Activated CD8-positive, alpha-beta memory T cell treated with anti-CD3 and anti-CD28 coated beads, Interleukin-2, amount 10 ng/mL, durations not matched to agents 7 days and 5 days (primary cell): ENCODE measurements at regions not wholly inside any gene's neighbourhood (a gene's known extent, or its start where the extent isn't known, plus 50 kb on each side); places are given as distances from the start of the nearest gene placed in this dataset.

Source experiments
- ATAC-seq: fragments of 150-1000 bp; cut with Tn5 transposase; one replicate; pipeline ENCODE4 v1.10.0; 2021; ENCODE audit warnings: moderate library complexity
- CTCF ChIA-PET: fragments of 350-600 bp; sonication (Branson Sonifier 250); formaldehyde crosslinking; loops from one replicate; lab custom pipeline; 2021; ENCODE audit warnings: antibody characterized with exemption; lab: Charles Lee
- DNase-seq: peaks from one replicate; pipeline ENCODE4 v3.0.0-alpha.2; 2020
- H3K27ac Mint-ChIP-seq: one replicate; pipeline ENCODE4 v1.8.0; 2021; ENCODE audit warnings: mild to moderate bottlenecking, mixed read lengths
- H3K27me3 Mint-ChIP-seq: one replicate; pipeline ENCODE4 v1.8.0; 2021; ENCODE audit warnings: mixed read lengths
- H3K36me3 Mint-ChIP-seq: one replicate; pipeline ENCODE4 v1.8.0; 2021; ENCODE audit warnings: mild to moderate bottlenecking, mixed read lengths
- H3K4me1 Mint-ChIP-seq: one replicate; pipeline ENCODE4 v1.8.0; 2021; ENCODE audit warnings: mixed read lengths
- H3K4me3 Mint-ChIP-seq: one replicate; pipeline ENCODE4 v1.8.0; 2021; ENCODE audit warnings: mild to moderate bottlenecking, moderate library complexity, mixed read lengths
- H3K9me3 Mint-ChIP-seq: one replicate; pipeline ENCODE4 v1.8.0; 2022; ENCODE audit warnings: low read depth, mixed read lengths

GRCh38 chr4:3683744-3684421, 82.3 kb upstream of the ADRA2C start:
- H3K36me3 Mint-ChIP-seq, result no peaks in the 10 kb centered on the region
- H3K4me3 Mint-ChIP-seq, result no peak overlapping the region
- no peaks in the 10 kb centered on the region for H3K27me3 Mint-ChIP-seq
- ATAC-seq (no peak), DNase-seq (no peak)
- H3K4me1 Mint-ChIP-seq, result no peaks in the 10 kb centered on the region
- no peaks in the 10 kb centered on the region for H3K9me3 Mint-ChIP-seq
- CTCF ChIA-PET, result no interaction called here
- H3K27ac Mint-ChIP-seq, result no peak overlapping the region

- no peak overlapping the region for H3K4me3 Mint-ChIP-seq
- DNase-seq (no peak), ATAC-seq (no peak)
- no peaks in the 10 kb centered on the region for H3K4me1 Mint-ChIP-seq
- no peaks in the 10 kb centered on the region for H3K27me3 Mint-ChIP-seq
- CTCF ChIA-PET, result no interaction called here
- H3K27ac Mint-ChIP-seq, result no peak overlapping the region
- no peaks in the 10 kb centered on the region for H3K9me3 Mint-ChIP-seq
- no peaks in the 10 kb centered on the region for H3K36me3 Mint-ChIP-seq
Observed at GRCh38 chr4:3683077-3683743, 83.0 kb upstream of the ADRA2C start.

- H3K27ac Mint-ChIP-seq, result no peak overlapping the region
- no peaks in the 10 kb centered on the region for H3K9me3 Mint-ChIP-seq
- no peak for DNase-seq
- no peak overlapping the region for H3K4me3 Mint-ChIP-seq
- H3K4me1 Mint-ChIP-seq, result no peaks in the 10 kb centered on the region
- no peak for ATAC-seq
- CTCF ChIA-PET, result no interaction called here
- no peaks in the 10 kb centered on the region for H3K27me3 Mint-ChIP-seq
- no peaks in the 10 kb centered on the region for H3K36me3 Mint-ChIP-seq
Observed at GRCh38 chr4:3682236-3683076, 83.7 kb upstream of the ADRA2C start.

GRCh38 chr4:3681191-3681590, 85.0 kb upstream of the ADRA2C start:
- Mint-ChIP-seq H3K9me3 (no peaks in the 10 kb centered on the region), H3K4me3 (no peak overlapping the region), H3K27me3 (no peaks in the 10 kb centered on the region), H3K4me1 (no peaks in the 10 kb centered on the region), H3K27ac (no peak overlapping the region), H3K36me3 (no peaks in the 10 kb centered on the region)
- CTCF ChIA-PET, result no interaction called here
- ATAC-seq, result no peak
- no peak for DNase-seq

DNA sequence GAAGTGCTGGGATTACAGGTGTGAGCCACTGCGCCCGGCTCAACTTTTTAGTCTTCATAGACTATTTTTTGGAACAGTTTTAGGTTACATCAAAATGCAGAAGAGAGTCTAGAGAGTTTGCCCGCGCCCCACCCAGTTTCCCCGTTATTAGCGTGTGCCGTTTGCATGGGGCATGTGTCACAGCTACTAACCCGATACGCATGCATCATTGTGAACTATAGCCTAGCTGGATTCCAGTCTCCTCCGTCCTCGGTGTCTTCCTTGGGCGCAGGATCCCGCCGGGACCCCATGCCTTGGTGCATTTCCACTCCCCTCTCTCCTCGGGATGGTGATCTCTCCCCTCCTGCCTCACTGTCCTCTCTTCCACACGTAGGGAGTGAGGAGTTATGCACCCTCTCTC, 85.5 kb upstream of the ADRA2C start:
- Mint-ChIP-seq H3K27ac (no peak overlapping the region), H3K4me1 (no peaks in the 10 kb centered on the region), H3K9me3 (no peaks in the 10 kb centered on the region), H3K27me3 (no peaks in the 10 kb centered on the region), H3K4me3 (no peak overlapping the region), H3K36me3 (no peaks in the 10 kb centered on the region)
- ATAC-seq (no peak), DNase-seq (no peak)
- CTCF ChIA-PET, result no interaction called here

DNA sequence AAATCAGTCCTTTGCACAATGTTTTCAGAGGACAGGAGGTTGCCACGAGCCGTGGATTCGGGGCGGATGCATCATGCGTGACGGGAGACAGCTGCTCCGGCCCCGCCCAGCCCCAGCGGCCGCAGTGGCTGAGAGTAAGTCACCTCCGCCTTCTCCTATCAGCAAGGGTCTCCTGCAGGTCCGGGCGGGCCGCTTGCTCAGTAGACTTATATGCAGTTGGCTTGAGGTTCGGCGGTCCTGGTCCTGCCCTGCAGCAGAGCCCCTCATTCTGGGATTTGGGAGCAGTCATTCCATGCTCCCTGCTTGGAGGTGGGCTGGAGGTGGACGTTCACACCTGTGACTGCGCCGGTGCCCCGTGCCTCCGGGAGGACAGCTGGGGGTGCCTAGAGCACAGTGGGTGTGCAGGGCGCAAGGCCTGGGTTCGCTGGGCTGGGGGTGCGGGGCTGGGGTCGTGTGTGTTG, 86.3 kb upstream of the ADRA2C start:
- Mint-ChIP-seq H3K4me1 (no peaks in the 10 kb centered on the region), H3K36me3 (no peaks in the 10 kb centered on the region), H3K27ac (no peak overlapping the region), H3K27me3 (no peaks in the 10 kb centered on the region), H3K9me3 (no peaks in the 10 kb centered on the region), H3K4me3 (no peak overlapping the region)
- no peak for DNase-seq
- ATAC-seq, result no peak
- CTCF ChIA-PET, result no interaction called here

GRCh38 chr4:3679071-3679825, 86.9 kb upstream of the ADRA2C start:
- CTCF ChIA-PET, result no interaction called here
- ATAC-seq (no peak), DNase-seq (no peak)
- H3K27me3 Mint-ChIP-seq, result no peaks in the 10 kb centered on the region
- H3K27ac Mint-ChIP-seq, result no peak overlapping the region
- no peaks in the 10 kb centered on the region for H3K36me3 Mint-ChIP-seq
- H3K4me1 Mint-ChIP-seq, result no peaks in the 10 kb centered on the region
- no peaks in the 10 kb centered on the region for H3K9me3 Mint-ChIP-seq
- H3K4me3 Mint-ChIP-seq, result no peak overlapping the region

DNA sequence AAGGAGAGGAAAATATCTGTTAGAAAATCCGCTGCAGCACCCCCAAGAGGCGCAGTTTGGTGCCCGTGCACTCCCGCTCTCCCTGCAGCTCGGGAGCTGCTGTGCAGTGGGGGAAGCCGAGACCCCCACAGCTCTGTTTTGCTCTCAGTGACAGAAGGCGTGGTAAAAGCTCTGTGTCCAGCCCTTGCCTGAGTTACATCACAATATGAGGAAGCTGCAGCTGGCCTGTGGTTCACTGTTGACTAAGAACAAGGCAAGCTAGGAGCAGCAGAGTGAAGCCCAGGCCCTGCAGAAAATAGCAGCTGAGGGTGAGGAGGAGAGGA, 88.5 kb upstream of the ADRA2C start:
- H3K27me3 Mint-ChIP-seq, result no peaks in the 10 kb centered on the region
- no peak overlapping the region for H3K4me3 Mint-ChIP-seq
- peaks cover 2% of the 10 kb centered on the region for H3K9me3 Mint-ChIP-seq
- ATAC-seq, result no peak
- DNase-seq, result no peak
- H3K36me3 Mint-ChIP-seq, result no peaks in the 10 kb centered on the region
- no peaks in the 10 kb centered on the region for H3K4me1 Mint-ChIP-seq
- no peak overlapping the region for H3K27ac Mint-ChIP-seq
- CTCF ChIA-PET, result no interaction called here

GRCh38 chr4:3676907-3677747, 89.1 kb upstream of the ADRA2C start:
- H3K4me1 Mint-ChIP-seq, result no peaks in the 10 kb centered on the region
- H3K27ac Mint-ChIP-seq, result no peak overlapping the region
- H3K36me3 Mint-ChIP-seq, result no peaks in the 10 kb centered on the region
- no peak overlapping the region for H3K4me3 Mint-ChIP-seq
- ATAC-seq, result no peak
- no peak for DNase-seq
- H3K9me3 Mint-ChIP-seq, result peaks cover 2% of the 10 kb centered on the region
- CTCF ChIA-PET, result interaction anchor here (0.6 kb wide), 1 partner anchor 203 kb away, joined by 6 read pairs; no protein-coding TSS in a partner anchor
- no peaks in the 10 kb centered on the region for H3K27me3 Mint-ChIP-seq

DNA sequence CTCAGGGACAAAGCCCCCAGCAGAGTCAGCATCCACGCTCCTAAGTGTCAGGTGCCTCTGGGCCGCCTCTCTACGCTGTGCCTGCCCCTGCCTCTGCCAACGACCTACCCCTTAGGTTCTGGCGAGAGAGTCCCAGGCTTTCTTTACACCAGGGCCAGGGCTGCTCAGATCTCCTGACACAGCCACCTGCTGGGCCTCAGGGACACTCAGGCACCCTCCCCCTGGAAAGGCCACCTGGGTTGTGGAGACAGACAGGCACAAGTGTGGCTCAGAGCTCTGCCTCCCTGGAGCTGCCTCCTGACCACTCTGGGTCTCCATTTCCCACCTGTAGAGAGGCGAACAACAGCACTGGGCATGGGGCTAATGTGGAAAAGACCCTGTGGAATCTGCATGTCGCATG, 90.0 kb upstream of the ADRA2C start:
- Mint-ChIP-seq H3K36me3 (no peaks in the 10 kb centered on the region), H3K9me3 (peaks cover 2% of the 10 kb centered on the region), H3K27ac (no peak overlapping the region), H3K4me1 (no peaks in the 10 kb centered on the region), H3K4me3 (no peak overlapping the region), H3K27me3 (no peaks in the 10 kb centered on the region)
- no peak for DNase-seq
- no peak for ATAC-seq
- CTCF ChIA-PET, result interaction anchor here (0.6 kb wide), 1 partner anchor 204 kb away, joined by 6 read pairs; no protein-coding TSS in a partner anchor

GRCh38 chr4:3675251-3676115, 90.7 kb upstream of the ADRA2C start:
- no peaks in the 10 kb centered on the region for H3K4me1 Mint-ChIP-seq
- H3K4me3 Mint-ChIP-seq, result no peak overlapping the region
- CTCF ChIA-PET, result no interaction called here
- no peaks in the 10 kb centered on the region for H3K36me3 Mint-ChIP-seq
- no peak for DNase-seq
- H3K27ac Mint-ChIP-seq, result no peak overlapping the region
- no peak for ATAC-seq
- H3K27me3 Mint-ChIP-seq, result no peaks in the 10 kb centered on the region
- H3K9me3 Mint-ChIP-seq, result peaks cover 2% of the 10 kb centered on the region

DNA sequence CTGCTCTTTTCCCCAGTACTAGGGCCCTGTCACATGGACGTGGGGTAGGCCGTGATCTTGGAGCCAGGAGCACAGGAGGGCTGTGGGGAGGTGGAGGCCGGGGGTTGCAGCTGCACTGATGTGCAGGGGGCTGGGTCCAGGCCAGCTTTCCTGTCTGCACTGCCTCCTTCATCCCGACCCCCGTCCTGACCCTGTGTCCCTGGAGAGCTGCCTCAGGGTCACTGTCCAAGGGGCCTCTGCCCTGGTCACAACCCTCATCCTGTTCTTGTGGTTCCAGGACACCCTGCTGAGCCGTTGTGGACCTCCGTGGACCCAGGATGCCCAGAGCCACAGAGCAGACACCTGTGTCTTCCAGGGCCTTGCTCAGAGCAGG, 91.7 kb upstream of the ADRA2C start:
- Mint-ChIP-seq H3K4me3 (no peak overlapping the region), H3K27ac (no peak overlapping the region), H3K36me3 (no peaks in the 10 kb centered on the region), H3K27me3 (no peaks in the 10 kb centered on the region), H3K9me3 (peaks cover 2% of the 10 kb centered on the region), H3K4me1 (no peaks in the 10 kb centered on the region)
- CTCF ChIA-PET, result no interaction called here
- ATAC-seq (no peak), DNase-seq (no peak)
